ENCODE measurements at regions not wholly inside any gene's neighbourhood (a gene's known extent, or its start where the extent isn't known, plus 50 kb on each side); places are given as distances from the start of the nearest gene placed in this dataset.

DNA sequence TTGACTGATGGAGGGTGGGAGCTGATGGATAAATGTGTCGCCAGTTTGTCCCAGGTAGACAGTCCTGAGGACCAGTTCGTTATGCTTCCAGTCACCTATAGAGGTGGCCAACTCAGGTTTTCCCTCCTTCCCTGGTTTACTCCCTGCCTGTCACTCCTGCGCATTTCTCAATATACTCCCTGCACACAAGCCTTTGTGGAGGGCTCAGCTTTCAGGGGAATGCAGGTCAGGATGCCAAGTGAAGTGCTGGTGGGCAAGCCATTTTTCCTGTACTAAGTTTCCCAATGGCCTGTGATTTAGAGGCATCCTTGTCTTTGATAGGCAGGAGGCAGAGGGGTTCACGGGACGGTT, 473.5 kb upstream of the ZMIZ1 start:
- Histone ChIP-seq H3K9ac (no peak overlapping the region), H3K36me3 (replicated peaks in 1 of 2; ENCODE audit: control insufficient read depth in 1 of 2, insufficient read depth in 2 of 2, low read length in 1 of 2) (no peaks in the 10 kb centered on the region), H4K20me1 (ENCODE audit: insufficient read depth) (no peaks in the 10 kb centered on the region), H3K79me2 (ENCODE audit: insufficient read depth) (no peaks in the 10 kb centered on the region), H3K4me1 (ENCODE audit: control insufficient read depth in 1 of 2, insufficient read depth in 2 of 2, low read depth in 1 of 2, low read length in 1 of 2) (peaks cover 0 to 19% of the 10 kb centered on the region in 2 experiments; a peak in 1 of 4 replicates), H3K27ac (ENCODE audit: low read depth in 2 of 2, low read length in 1 of 2) (no peak overlapping the region), H3K9me2 (no peaks in the 10 kb centered on the region), H3F3A (replicated peaks; ENCODE audit: insufficient read depth) (no peaks in the 10 kb centered on the region), H3K9me3 (no peaks in the 10 kb centered on the region), H3K4me3 (ENCODE audit: low read depth in 2 of 2, low read length in 1 of 2) (no peak overlapping the region), H2AFZ (ENCODE audit: low read depth) (no peak overlapping the region), H3K27me3 (ENCODE audit: insufficient read depth) (no peaks in the 10 kb centered on the region; the same call in 1 of the 2 replicates), H3K4me2 (no peak overlapping the region)
- CTCF ChIA-PET: interaction anchor here (1.4 kb wide), 1 partner anchor 35 kb away, joined by 5 read pairs; no protein-coding TSS in a partner anchor
- 47% methylated on average over 5 of the region's 5 CpGs for WGBS (ENCODE audit: low lambda C conversion rate)
- POLR2A ChIA-PET: no interaction called here
- DNase-seq: no peak
- TF ChIP-seq, protein P1, sequence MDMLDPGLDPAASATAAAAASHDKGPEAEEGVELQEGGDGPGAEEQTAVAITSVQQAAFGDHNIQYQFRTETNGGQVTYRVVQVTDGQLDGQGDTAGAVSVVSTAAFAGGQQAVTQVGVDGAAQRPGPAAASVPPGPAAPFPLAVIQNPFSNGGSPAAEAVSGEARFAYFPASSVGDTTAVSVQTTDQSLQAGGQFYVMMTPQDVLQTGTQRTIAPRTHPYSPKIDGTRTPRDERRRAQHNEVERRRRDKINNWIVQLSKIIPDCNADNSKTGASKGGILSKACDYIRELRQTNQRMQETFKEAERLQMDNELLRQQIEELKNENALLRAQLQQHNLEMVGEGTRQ (IDR thresholded peaks at IDR 0.05; ENCODE audit: borderline replicate concordance, low read depth, low read length): no peak
- TF ChIP-seq POLR2AphosphoS5 (IDR thresholded peaks at IDR 0.05; ENCODE audit: low read depth, low read length) (no peak), EP300 (IDR thresholded peaks at IDR 0.05; ENCODE audit: borderline replicate concordance in 1 of 2, low read depth in 1 of 2, low read length in 1 of 2) (no peak), NRF1 (IDR thresholded peaks at IDR 0.05; ENCODE audit: low read depth, low read length) (no peak), RFX5 (IDR thresholded peaks at IDR 0.05; ENCODE audit: low read length) (no peak)

- no peaks in the 10 kb centered on the region for H3K36me3 ChIP-seq (replicated peaks in 1 of 2; ENCODE audit: control insufficient read depth in 1 of 2, insufficient read depth in 2 of 2, low read length in 1 of 2)
- no peaks in the 10 kb centered on the region for H3K9me2 ChIP-seq
- no peaks in the 10 kb centered on the region for H4K20me1 ChIP-seq (ENCODE audit: insufficient read depth)
- H3K4me2 ChIP-seq: no peak overlapping the region
- WGBS (ENCODE audit: low lambda C conversion rate): 69% methylated on average over 2 of the region's 2 CpGs
- ChIA-PET CTCF (interaction anchor here (1.1 kb wide), 1 partner anchor 17 kb away, joined by 3 read pairs; no protein-coding TSS in a partner anchor), POLR2A (no interaction called here)
- no peaks in the 10 kb centered on the region for H3F3A ChIP-seq (replicated peaks; ENCODE audit: insufficient read depth)
- H2AFZ ChIP-seq (ENCODE audit: low read depth): no peak overlapping the region
- no peaks in the 10 kb centered on the region; the same call in 1 of the 2 replicates for H3K27me3 ChIP-seq (ENCODE audit: insufficient read depth)
- H3K4me3 ChIP-seq (ENCODE audit: low read depth in 2 of 2, low read length in 1 of 2): no peak overlapping the region
- H3K27ac ChIP-seq (ENCODE audit: low read depth in 2 of 2, low read length in 1 of 2): no peak overlapping the region
- no peaks in the 10 kb centered on the region for H3K9me3 ChIP-seq
- peaks cover 0 to 19% of the 10 kb centered on the region in 2 experiments; a peak in 1 of 4 replicates for H3K4me1 ChIP-seq (ENCODE audit: control insufficient read depth in 1 of 2, insufficient read depth in 2 of 2, low read depth in 1 of 2, low read length in 1 of 2)
- DNase-seq: no peak
- H3K9ac ChIP-seq: no peak overlapping the region
- no peaks in the 10 kb centered on the region for H3K79me2 ChIP-seq (ENCODE audit: insufficient read depth)
- TF ChIP-seq YY1 (IDR thresholded peaks at IDR 0.05; ENCODE audit: low read depth) (no peak), PBX3 (IDR thresholded peaks at IDR 0.05) (no peak), FOXM1 (IDR thresholded peaks at IDR 0.05; ENCODE audit: low read depth) (no peak), SIN3A (IDR thresholded peaks at IDR 0.05; ENCODE audit: borderline replicate concordance, low read depth, low read length) (no peak), JUND (IDR thresholded peaks at IDR 0.05) (no peak), MXI1 (IDR thresholded peaks at IDR 0.05; ENCODE audit: low read depth, low read length) (no peak), MEF2A (IDR thresholded peaks at IDR 0.05; ENCODE audit: borderline replicate concordance, low read depth) (no peak), MAX (IDR thresholded peaks at IDR 0.05; ENCODE audit: low read depth) (no peak), FOXJ3 (CRISPR knock-in tag; IDR thresholded peaks at IDR 0.05) (no peak), NRF1 (IDR thresholded peaks at IDR 0.05; ENCODE audit: low read depth, low read length) (no peak), RCOR1 (IDR thresholded peaks at IDR 0.05; ENCODE audit: low read length) (no peak), TAF1 (IDR thresholded peaks at IDR 0.05; ENCODE audit: borderline replicate concordance, low read depth, low read length) (no peak), SMC3 (IDR thresholded peaks at IDR 0.05; ENCODE audit: low read depth, low read length) (no peak), FOSL2 (IDR thresholded peaks at IDR 0.05; ENCODE audit: borderline replicate concordance, low read depth) (no peak), TEAD4 (IDR thresholded peaks at IDR 0.05; ENCODE audit: borderline replicate concordance, insufficient read depth) (no peak), ELF1 (IDR thresholded peaks at IDR 0.05) (no peak)
- TF ChIP-seq, protein P2, sequence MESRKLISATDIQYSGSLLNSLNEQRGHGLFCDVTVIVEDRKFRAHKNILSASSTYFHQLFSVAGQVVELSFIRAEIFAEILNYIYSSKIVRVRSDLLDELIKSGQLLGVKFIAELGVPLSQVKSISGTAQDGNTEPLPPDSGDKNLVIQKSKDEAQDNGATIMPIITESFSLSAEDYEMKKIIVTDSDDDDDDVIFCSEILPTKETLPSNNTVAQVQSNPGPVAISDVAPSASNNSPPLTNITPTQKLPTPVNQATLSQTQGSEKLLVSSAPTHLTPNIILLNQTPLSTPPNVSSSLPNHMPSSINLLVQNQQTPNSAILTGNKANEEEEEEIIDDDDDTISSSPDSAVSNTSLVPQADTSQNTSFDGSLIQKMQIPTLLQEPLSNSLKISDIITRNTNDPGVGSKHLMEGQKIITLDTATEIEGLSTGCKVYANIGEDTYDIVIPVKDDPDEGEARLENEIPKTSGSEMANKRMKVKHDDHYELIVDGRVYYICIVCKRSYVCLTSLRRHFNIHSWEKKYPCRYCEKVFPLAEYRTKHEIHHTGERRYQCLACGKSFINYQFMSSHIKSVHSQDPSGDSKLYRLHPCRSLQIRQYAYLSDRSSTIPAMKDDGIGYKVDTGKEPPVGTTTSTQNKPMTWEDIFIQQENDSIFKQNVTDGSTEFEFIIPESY (IDR thresholded peaks at IDR 0.05; ENCODE audit: borderline replicate concordance, low read depth): no peak
- TF ChIP-seq, protein P3, sequence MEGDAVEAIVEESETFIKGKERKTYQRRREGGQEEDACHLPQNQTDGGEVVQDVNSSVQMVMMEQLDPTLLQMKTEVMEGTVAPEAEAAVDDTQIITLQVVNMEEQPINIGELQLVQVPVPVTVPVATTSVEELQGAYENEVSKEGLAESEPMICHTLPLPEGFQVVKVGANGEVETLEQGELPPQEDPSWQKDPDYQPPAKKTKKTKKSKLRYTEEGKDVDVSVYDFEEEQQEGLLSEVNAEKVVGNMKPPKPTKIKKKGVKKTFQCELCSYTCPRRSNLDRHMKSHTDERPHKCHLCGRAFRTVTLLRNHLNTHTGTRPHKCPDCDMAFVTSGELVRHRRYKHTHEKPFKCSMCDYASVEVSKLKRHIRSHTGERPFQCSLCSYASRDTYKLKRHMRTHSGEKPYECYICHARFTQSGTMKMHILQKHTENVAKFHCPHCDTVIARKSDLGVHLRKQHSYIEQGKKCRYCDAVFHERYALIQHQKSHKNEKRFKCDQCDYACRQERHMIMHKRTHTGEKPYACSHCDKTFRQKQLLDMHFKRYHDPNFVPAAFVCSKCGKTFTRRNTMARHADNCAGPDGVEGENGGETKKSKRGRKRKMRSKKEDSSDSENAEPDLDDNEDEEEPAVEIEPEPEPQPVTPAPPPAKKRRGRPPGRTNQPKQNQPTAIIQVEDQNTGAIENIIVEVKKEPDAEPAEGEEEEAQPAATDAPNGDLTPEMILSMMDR (IDR thresholded peaks at IDR 0.05): no peak
Observed at GRCh38 chr10:78596556-78596955, 472.2 kb upstream of the ZMIZ1 start.
